ACC112 (cell line): ENCODE measurements at regions not wholly inside any gene's neighbourhood (a gene's known extent, or its start where the extent isn't known, plus 50 kb on each side); places are given as distances from the start of the nearest gene placed in this dataset.
"Not testable (repeated sequence)": the region's sequence is repeated elsewhere in the genome, so short reads cannot be mapped to it uniquely, and the experiment has no call there.

ENCODE experiments used
- H2AFZ ChIP-seq: fragments of 200-600 bp; sonication (generic); one replicate; pipeline ENCODE4 v1.6.0; 2017; ENCODE audit warnings: antibody characterized with exemption, low read length; ENCODE audit not compliant: unreplicated experiment
- H3K27ac ChIP-seq: fragments of 200-600 bp; sonication (generic); 2 replicates; pipeline ENCODE4 v1.5.1; 2014; ENCODE audit warnings: low read depth, mild to moderate bottlenecking, antibody characterized with exemption, low read length, moderate library complexity
- H3K27me3 ChIP-seq: fragments of 200-600 bp; sonication (generic); 2 replicates; pipeline ENCODE4 v1.6.1; 2014; ENCODE audit warnings: mild to moderate bottlenecking, antibody characterized with exemption, low read length, moderate library complexity, mixed read lengths; ENCODE audit not compliant: insufficient read depth
- H3K36me3 ChIP-seq: fragments of 200-600 bp; sonication (generic); 2 replicates; pipeline ENCODE4 v1.6.1; 2016; ENCODE audit warnings: mild to moderate bottlenecking, antibody characterized with exemption, low read length, moderate library complexity, mixed read lengths; ENCODE audit not compliant: insufficient read depth
- H3K4me1 ChIP-seq: fragments of 200-600 bp; sonication (generic); one replicate; pipeline ENCODE4 v1.6.1; 2016; ENCODE audit warnings: low read length, mixed read lengths; ENCODE audit not compliant: insufficient read depth, unreplicated experiment, control insufficient read depth
- H3K4me3 ChIP-seq: fragments of 200-600 bp; sonication (generic); 2 replicates; pipeline ENCODE4 v1.5.1; 2014; ENCODE audit warnings: mild to moderate bottlenecking, low read depth, low read length
- H3K79me2 ChIP-seq: fragments of 200-600 bp; sonication (generic); one replicate; pipeline ENCODE4 v1.6.0; 2016; ENCODE audit warnings: low read length; ENCODE audit not compliant: control insufficient read depth, unreplicated experiment, insufficient read depth

DNA sequence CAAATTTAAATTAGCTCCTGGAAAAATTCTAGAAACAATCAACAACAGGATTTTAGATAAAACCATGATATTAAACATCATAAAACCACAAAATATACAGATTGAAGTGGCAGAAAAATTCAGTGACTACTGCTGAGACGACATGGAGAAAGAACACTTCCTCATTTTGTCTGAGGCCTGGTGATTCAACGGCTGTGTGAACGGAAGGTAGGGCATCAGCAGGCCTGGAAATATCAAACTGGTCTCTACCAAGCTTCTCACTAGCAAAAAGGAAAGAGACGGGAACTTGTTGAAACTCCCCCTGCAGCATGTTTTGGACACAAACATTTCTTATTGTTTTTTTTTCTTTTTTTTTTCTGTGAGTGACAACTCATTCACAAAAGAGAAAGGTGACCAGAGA, 58.0 kb upstream of the AHI1 start:
- Histone ChIP-seq H3K4me3 (no peak overlapping the region), H3K36me3 (no peaks in the 10 kb centered on the region), H3K79me2 (no peaks in the 10 kb centered on the region), H3K27ac (no peak overlapping the region), H2AFZ (no peak overlapping the region), H3K27me3 (no peaks in the 10 kb centered on the region), H3K4me1 (no peaks in the 10 kb centered on the region)

- Histone ChIP-seq H3K27me3 (no peaks in the 10 kb centered on the region), H3K4me3 (no peak overlapping the region), H3K79me2 (no peaks in the 10 kb centered on the region), H3K27ac (no peak overlapping the region), H3K4me1 (no peaks in the 10 kb centered on the region), H3K36me3 (no peaks in the 10 kb centered on the region), H2AFZ (no peak overlapping the region)
Measured at GRCh38 chr6:135557582-135557981, 60.0 kb upstream of the AHI1 start.

DNA sequence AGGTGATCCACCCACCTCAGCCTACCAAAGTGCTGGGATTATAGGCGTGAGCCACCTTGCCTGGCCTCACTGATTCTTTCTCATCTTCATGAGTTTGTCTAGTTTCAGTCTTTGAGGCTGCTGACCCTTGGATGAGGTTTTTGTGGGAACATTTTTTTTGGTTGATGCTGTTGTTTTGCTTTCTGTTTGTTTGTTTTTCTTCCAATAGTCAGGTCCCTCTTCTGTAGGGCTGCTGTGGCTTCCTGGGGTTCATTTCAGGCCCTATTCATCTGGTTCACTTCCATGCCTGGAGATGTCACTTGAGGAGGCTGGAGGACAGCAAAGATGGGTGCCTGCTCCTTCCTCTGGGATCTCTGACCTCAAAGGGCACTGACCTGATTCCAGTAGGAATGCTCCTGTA, 68.1 kb upstream of the AHI1 start:
- H3K27ac ChIP-seq, H3K79me2 ChIP-seq: not testable (repeated sequence)
- H3K4me1 ChIP-seq: peaks cover 11% of the 10 kb centered on the region

GRCh38 chr6:135566311-135567068, 69.0 kb upstream of the AHI1 start:
- H3K27ac ChIP-seq: no peak overlapping the region
- H2AFZ ChIP-seq: no peak overlapping the region
- no peak overlapping the region for H3K4me3 ChIP-seq
- H3K79me2 ChIP-seq: no peaks in the 10 kb centered on the region
- H3K36me3 ChIP-seq: no peaks in the 10 kb centered on the region
- H3K27me3 ChIP-seq: no peaks in the 10 kb centered on the region
- peaks cover 11% of the 10 kb centered on the region for H3K4me1 ChIP-seq

More for the DNA sequence above, 68.1 kb upstream of the AHI1 start:
- H2AFZ ChIP-seq, H3K36me3 ChIP-seq, H3K4me3 ChIP-seq, H3K27me3 ChIP-seq: not testable (repeated sequence)

DNA sequence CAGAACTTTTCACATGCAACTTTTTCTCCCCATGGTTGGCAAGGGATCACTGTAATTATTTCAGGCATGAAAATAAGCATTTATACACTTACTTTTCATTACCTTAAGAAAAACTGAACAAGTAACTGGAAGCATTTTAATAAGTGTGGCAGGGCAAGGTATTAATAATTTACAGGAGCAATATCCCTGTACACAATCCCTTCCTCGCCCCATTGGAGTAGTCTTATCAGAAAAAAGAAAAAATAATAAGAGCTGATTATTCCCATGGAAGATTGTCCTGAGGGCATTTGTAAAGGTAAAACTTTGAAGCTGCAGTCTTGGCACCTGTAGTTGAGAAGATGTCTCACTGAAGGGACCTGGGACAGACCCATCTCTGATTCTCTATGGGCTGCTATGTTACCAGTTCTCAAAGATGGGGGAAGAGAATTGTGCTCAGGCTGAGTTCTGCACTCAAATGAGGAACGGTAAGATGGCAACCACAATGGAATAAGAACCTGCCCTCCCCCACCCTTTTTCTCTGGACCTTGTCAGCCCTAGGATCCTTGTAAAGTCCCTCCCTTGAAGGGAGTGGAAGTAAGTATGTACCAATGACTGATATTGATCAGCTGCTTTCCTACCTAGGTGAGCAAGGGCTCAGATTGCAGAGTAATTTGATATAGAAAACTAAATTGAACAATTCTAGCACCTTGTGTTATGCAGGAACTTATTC, 70.0 kb upstream of the AHI1 start:
- peaks cover 11% of the 10 kb centered on the region for H3K4me1 ChIP-seq
- no peak overlapping the region for H3K27ac ChIP-seq
- H3K79me2 ChIP-seq: no peaks in the 10 kb centered on the region
- H2AFZ ChIP-seq: no peak overlapping the region
- no peaks in the 10 kb centered on the region for H3K36me3 ChIP-seq
- H3K27me3 ChIP-seq: no peaks in the 10 kb centered on the region
- H3K4me3 ChIP-seq: no peak overlapping the region

GRCh38 chr6:135568379-135568778, 70.8 kb upstream of the AHI1 start:
- Histone ChIP-seq H3K27me3 (no peaks in the 10 kb centered on the region), H3K36me3 (no peaks in the 10 kb centered on the region), H3K4me3 (peak overlapping the region; percentile 58), H2AFZ (no peak overlapping the region), H3K4me1 (peaks cover 11% of the 10 kb centered on the region), H3K27ac (peak overlapping the region; percentile 20; the same call in 1 of the 2 replicates), H3K79me2 (no peaks in the 10 kb centered on the region)

GRCh38 chr6:135572051-135572450, 74.5 kb upstream of the AHI1 start:
- H2AFZ ChIP-seq: no peak overlapping the region
- no peaks in the 10 kb centered on the region for H3K79me2 ChIP-seq
- no peak overlapping the region for H3K4me3 ChIP-seq
- no peaks in the 10 kb centered on the region for H3K36me3 ChIP-seq
- H3K27me3 ChIP-seq: no peaks in the 10 kb centered on the region
- H3K27ac ChIP-seq: no peak overlapping the region
- peaks cover 21% of the 10 kb centered on the region for H3K4me1 ChIP-seq

DNA sequence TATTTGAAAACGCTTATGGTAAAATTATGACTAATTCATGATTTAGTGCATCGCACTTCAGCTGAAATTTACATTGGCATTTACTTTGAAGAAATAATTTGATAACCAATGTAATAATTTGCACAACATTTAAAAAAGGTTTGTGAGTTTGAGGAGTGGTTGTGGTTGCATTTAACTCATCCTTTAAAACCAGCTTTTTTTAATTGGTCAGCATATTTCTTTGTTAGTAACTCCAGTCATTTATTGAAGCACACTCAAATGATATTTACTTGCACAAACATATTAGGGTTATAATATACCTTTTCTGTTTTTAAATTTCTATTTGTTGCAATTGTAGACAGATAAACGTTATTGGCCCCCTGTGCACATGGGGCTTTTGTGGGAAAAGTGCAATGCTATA, 78.1 kb upstream of the AHI1 start:
- Histone ChIP-seq H3K36me3 (no peaks in the 10 kb centered on the region), H3K27ac (no peak overlapping the region), H3K79me2 (no peaks in the 10 kb centered on the region), H3K4me1 (peaks cover 10% of the 10 kb centered on the region), H2AFZ (no peak overlapping the region), H3K27me3 (no peaks in the 10 kb centered on the region), H3K4me3 (no peak overlapping the region)

DNA sequence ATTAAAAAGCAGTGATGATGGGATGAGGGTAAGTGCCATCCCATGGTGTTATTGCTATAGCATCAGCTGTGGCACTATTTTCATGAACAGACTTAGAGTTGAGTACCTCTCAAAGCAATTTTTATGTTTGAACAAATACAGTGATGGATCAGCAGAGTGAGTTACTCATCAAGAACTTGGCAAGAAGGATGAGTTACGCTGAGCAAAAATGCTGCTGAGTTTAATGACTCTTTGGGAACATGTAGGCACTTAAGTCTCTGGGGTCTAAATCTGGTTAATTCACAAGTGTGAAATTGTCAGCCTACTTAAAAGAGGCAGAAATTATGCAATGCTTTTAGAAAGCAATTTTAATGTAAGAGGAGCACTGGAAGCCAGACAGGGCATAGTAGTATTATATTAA, 78.5 kb upstream of the AHI1 start:
- H3K27me3 ChIP-seq: no peaks in the 10 kb centered on the region
- no peak overlapping the region for H2AFZ ChIP-seq
- H3K36me3 ChIP-seq: no peaks in the 10 kb centered on the region
- peaks cover 10% of the 10 kb centered on the region for H3K4me1 ChIP-seq
- H3K27ac ChIP-seq: no peak overlapping the region
- H3K79me2 ChIP-seq: no peaks in the 10 kb centered on the region
- H3K4me3 ChIP-seq: no peak overlapping the region

- no peak overlapping the region for H3K4me3 ChIP-seq
Measured at GRCh38 chr6:135577059-135577538, 79.6 kb upstream of the AHI1 start.

DNA sequence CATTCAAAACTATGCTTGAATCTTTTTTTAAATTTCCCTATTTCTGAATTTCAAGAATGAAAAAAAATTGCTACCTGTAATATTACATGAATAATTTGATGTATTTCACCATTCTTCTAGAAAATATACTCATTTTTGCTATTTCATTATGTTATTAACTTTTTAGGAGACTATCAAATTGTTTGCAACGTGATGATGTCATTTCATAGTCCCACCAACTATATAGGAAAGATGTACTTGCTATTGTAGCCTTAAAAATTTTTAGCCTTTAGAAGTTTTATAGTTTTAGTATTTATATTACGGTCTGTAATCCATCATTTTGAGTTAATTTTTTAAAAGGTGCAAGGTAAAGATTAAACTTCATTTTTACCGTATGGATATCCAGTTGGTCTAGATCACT, 81.4 kb upstream of the AHI1 start:
- H3K36me3 ChIP-seq: no peaks in the 10 kb centered on the region

More at GRCh38 chr6:135577059-135577538, 79.6 kb upstream of the AHI1 start:
- H3K27ac ChIP-seq: no peak overlapping the region
- no peaks in the 10 kb centered on the region for H3K27me3 ChIP-seq
- no peaks in the 10 kb centered on the region for H3K36me3 ChIP-seq
- peaks cover 10% of the 10 kb centered on the region for H3K4me1 ChIP-seq
- no peak overlapping the region for H2AFZ ChIP-seq
- H3K79me2 ChIP-seq: no peaks in the 10 kb centered on the region

More for the DNA sequence above, 81.4 kb upstream of the AHI1 start:
- Histone ChIP-seq H3K4me1 (peaks cover 18% of the 10 kb centered on the region), H3K27ac (no peak overlapping the region), H2AFZ (no peak overlapping the region), H3K4me3 (no peak overlapping the region), H3K79me2 (no peaks in the 10 kb centered on the region), H3K27me3 (no peaks in the 10 kb centered on the region)
